Endothelial cell of hepatic sinusoid (primary cell): ENCODE measurements at regions not wholly inside any gene's neighbourhood (a gene's known extent, or its start where the extent isn't known, plus 50 kb on each side); places are given as distances from the start of the nearest gene placed in this dataset.
"Not testable (repeated sequence)": the region's sequence is repeated elsewhere in the genome, so short reads cannot be mapped to it uniquely, and the experiment has no call there.

Source experiments
- in situ Hi-C: cut with HindIII; loops from 2 replicates; pipeline ENCODE4 v1.10.0; 2017; ENCODE audit warnings: low sequenced_read_pairs

DNA sequence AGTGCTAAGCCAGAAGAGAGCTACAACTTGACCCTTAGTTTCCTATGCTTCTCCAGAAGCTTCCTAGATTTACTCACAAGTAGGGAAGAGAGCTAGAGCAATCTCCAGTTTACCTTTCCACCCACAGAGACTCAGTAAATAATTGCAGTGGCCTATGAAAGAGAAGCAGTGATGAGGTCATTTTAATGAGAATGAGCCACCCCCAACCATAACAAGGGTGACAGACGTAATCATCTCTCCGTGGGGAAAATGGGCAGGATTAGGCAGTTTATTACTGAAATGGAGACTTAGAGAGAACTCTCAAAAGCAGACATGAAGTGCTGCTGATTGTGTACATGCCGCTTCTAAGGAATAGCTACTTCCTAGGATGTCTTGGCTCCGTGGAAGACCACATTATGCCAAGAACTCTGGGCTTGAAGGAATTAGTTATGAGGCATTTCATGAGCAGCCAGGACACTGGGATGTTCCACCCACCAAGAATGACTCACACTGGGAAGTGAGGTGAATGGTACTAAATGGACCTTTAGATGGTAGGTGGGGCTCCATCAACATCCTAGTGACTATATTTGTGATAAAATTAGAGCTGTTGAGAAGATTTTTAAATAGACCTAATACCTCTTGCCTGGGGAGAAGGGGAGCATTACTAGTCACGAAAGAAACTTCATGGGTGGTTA lies 160.9 kb downstream of the EDEM1 start:
- in situ Hi-C loops: no loop called here

DNA sequence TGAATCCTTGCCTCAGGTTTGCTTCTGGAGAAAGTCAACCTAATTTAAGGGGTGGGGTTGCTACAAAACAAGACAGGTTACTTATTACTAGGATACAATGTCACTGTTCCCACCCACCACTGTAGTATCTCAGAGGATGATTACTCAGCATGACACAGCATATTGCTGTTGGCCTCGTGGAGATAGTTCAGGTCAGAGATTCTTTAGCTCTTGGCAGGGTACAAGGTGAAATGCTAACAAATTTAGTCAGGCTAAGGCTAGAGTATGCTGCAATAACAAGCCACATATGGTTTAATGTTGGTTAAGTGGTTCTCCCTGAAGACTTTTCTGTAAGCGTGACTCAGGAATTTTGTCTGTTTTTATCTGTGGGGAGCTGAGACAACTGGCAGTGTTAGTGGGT lies 161.8 kb downstream of the EDEM1 start:
- in situ Hi-C loops: no loop called here

DNA sequence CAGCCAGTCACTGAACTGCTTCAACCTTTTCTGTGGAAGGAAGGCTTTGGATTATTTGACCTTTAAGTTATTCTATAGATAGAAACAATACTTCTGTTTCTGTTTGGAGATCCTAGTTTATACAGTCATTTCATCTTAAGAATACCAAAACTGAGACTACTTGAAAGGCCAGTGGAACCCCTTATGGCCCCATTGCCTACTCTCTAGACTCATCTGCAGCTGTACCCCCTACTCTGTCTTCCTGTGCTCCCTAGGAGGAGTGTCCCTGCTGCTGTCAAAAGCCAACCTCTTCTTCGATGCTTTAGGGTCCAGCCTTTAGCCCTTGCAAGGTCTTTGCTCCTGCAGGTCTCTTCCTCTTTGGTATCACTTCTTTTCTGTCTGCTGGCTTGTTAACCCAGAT lies 169.6 kb downstream of the EDEM1 start:
- in situ Hi-C loops: no loop called here

DNA sequence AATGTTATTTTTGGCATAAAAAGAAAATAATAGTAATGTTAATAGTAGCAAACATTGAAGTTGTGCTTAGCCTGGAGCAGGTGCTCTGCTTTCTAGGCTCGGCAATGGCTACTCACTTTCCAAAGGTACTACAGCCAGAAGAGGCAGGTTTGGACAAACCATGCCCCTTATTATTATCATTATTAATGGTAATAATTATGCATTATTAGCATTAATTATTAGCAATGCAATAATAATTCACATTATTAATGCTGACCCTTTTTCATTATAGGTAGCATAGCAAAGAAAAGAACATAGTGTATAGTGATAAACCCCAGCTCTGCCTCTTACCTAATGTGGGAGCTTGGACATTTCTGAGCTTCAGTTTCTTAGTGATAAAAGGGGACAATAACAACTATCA lies 171.4 kb downstream of the EDEM1 start:
- in situ Hi-C loops: no loop called here

DNA sequence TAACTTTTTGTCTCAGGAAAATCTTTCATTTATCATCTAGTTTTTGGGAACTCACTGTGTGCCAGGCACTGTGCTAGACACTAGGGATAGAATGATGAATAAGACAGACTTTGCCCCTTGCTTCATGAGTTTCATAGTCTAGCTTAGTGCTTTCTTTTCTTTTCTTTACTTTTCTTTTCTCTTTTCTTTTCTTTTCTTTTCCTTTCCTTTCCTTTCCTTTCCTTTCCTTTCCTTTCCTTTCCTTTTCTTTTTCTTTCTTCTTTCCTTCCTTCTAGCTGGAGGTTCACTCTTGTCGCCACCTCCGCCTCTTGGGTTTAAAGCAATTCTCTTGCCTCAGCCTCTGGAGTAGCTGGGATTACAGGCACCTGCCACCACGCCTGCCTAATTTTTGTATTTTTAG lies 172.9 kb downstream of the EDEM1 start:
- in situ Hi-C loops: loop anchor here (5.0 kb wide), 1 partner anchor 93 kb away; no protein-coding TSS in a partner anchor

DNA sequence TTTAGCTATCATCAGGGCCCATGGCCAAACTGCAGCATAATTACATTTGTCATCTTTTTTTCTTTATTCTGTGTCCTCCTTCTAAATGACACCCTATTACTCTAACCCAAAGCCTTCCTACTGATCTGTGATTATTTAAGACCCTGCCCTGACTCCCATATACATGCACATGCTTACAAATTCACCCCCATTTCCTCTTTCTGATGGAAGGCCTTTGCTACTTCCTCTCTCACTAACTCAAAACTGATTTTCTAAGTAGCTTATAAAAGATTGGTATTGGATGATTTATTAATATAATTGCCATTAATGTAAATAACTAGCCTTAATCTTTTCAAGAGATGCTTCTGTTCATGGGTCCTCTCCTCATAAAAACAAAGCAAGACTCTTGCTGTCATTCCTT lies 179.2 kb downstream of the EDEM1 start:
- in situ Hi-C loops: no loop called here

DNA sequence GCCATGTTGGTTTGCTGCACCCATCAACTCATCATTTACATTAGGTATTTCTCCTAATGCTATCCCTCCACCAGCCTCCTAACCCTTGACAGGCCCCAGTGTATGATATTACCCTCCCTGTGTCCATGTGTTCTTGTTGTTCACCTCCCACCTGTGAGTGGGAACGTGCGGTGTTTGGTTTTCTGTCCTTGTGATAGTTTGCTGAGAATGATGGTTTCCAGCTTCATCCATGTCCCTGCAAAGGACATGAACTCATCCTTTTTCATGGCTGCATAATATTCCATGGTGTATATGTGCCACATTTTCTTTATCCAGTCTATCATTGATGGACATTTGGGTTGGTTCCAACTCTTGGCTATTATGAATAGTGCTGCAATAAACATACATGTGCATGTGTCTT lies 184.0 kb downstream of the EDEM1 start:
- in situ Hi-C loops: not testable (repeated sequence)

DNA sequence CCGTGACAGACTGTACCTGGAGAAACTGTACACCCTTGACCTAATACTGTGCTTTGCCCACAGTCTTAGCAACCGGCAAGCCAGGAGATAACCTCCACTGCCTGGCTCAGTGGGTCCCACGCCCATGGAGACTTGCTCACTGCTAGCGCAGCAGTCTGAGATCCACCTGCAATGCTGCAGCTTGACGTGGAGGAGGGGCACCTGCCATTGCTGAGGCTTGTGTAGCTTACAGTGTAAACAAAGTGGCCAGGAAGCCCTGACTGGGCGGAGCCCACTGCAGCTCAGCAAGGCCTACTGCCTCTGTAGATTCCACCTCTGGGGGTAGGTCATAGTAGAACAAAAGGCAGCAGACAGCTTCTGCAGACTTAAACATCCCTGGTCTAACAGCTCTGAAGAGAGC lies 189.3 kb downstream of the EDEM1 start:
- in situ Hi-C loops: no loop called here

DNA sequence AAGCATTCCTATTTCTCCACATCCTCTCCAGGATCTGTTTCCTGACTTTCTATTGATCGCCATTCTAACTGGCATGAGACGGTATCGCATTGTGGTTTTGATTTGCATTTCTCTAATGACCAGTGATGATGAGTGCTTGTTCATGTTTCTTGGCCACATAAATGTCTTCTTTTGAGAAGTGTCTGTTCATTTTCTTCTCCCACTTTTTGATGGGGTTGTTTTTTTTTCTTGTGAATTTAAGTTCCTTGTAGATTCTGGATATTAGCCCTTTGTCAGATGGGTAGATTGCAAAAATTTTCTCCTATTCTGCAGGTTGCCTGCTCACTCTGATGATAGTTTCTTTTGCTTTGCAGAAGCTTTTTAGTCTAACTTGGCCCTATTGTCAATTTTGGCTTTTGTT lies 191.8 kb downstream of the EDEM1 start:
- in situ Hi-C loops: not testable (repeated sequence)

DNA sequence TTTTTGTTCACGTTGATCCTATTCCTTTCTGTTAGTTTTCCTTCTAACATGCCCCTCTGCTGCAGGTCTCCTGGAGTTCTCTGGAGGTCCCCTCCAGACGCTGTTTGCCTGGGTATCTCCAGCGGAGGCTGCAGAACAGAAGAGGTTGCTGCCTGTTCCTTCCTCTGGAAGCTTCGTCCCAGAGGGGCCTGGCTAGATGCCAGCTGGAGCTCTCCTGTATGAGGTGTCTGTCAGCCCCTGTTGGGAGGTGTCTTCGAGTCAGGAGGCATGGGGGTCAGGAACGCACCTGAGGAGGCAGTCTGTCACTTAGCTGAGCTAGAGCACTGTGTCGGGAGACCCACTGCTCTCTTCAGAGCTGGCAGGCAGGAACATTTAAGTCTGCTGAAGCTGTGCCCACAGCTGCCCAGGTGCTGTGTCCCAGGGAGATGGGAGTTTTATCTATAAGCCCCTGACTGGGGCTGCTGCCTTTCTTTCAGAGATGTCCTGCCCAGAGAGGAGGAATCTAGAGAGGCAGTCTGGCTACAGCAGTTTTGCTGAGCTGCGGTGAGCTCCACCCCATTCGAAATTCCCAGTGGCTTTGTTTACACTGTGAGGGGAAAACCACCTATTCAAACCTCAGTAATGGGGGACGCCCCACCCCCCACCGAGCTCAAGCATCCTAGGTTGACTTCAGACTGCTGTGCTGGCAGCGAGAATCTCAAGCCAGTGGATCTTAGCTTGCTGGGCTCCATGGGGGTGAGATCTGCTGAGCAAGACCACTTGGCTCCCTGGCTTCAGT lies 196.2 kb downstream of the EDEM1 start:
- in situ Hi-C loops: not testable (repeated sequence)

DNA sequence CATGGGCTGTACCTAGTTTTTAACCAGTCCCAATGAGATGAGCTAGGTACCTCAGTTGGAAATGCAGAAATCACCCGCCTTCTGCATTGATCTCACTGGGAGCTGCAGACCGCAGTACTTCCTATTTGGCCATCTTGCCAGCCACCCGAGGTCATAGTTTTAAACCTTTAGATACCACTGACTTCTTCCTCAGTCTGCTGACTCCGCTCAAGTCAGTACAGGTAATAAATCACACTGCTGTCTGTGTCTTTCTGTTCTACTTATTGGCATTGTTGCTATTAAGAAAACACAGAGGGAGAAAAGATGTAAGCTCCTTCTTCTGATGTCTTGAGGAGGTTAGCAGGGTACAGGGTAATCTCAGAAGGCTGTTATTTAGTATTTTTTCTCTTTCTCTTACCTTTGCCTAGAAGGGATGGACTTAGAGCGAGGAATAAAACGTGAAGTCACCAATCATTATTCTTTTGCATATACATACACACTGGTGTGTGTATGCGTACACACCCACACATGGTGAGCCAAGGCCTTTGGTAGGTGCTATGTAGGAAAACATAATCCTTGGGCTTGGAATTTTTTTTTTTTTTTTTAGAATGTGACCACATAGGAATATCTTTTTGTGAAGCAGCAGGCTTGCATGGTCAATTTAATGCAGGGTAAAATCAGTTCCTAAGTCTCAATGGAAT lies 197.2 kb downstream of the EDEM1 start:
- in situ Hi-C loops: no loop called here

DNA sequence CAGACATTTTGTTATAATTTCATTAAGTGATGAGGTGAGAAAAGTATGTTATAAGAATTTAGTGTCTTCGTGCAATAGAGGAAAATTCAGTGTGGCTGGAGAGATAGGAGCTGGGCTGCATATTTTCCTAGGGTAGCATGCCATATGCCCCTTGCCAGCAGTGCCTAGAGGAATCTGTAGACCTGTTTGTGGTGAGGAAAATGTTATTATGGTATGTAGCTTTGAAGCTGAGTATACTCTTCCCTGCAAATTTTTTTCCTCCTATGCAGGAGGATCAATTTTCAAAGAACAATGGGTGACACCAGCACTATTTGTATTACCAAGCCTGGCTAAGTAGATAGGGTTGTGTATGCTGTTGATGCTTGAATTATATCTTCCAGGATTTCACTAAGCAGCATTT lies 200.6 kb downstream of the EDEM1 start:
- in situ Hi-C loops: no loop called here

DNA sequence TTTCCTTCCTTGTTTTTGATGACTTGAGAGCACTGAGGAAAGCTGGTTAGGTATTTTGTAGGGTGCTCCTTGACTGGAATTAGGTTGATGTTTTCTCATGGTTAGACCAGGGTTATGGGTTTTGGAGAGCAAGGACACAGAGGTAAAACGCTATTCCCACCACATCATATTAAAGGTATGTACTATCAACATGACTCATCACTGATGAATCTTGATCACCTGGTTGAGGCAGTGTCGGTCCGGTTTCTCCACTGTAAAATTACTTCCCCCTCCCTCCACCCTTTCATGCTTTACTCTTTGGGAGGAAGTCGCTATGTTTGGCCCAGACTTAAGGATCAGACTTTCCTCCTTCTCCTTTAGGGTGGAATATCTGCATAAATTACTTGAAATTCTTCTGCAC lies 201.6 kb downstream of the EDEM1 start:
- in situ Hi-C loops: no loop called here

DNA sequence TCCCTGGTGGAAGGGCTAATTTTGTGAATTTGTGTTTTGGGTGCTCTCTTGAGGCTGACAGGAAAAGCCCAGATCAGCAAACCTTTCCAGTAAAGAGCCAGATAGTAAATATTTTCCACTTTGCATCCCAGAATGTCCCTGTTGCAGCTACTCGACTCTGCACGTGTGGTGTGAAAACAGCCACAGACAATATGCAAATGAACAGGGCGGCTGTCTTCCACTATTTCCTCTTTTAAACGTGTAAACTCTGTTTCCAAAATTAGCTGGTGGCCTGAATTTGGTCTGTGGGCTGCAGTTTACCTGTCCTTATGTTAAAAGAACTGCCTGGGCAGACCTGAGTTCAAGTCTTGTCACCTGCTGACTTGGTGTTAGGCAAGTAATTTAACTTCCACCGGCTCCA lies 202.7 kb downstream of the EDEM1 start:
- in situ Hi-C loops: no loop called here

DNA sequence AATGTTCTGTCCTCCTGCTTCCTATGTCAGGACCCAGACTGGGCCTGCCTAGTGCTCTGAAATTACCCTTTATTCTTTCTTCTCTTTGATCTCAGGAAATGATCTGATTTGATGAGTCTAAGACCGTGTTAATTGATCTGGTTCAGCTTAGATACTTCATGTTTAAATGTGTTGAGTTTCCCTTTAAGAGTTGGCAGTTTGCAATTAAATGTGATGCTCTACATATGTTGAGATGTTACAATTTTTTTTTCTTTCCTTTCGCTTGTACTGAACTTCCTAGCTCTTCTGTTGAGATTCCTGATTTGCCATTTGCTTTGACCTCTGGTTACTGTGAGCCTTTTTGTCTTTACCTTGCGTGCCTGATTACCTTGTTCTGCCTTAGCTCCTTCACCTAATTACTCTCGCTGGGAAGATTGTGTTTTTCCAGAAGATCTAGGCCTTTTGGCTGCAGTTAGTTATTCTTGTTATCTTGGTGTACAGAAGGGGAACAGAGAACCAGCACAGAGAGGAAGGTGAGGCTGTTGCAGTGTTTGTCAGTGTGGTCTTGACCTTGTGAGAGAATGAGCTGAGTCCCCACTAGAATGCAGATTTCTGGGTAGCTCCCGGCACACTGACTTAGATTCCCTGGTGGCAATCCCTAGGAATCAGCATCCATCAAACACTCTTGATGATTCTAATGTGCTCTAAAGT lies 203.6 kb downstream of the EDEM1 start:
- in situ Hi-C loops: no loop called here

DNA sequence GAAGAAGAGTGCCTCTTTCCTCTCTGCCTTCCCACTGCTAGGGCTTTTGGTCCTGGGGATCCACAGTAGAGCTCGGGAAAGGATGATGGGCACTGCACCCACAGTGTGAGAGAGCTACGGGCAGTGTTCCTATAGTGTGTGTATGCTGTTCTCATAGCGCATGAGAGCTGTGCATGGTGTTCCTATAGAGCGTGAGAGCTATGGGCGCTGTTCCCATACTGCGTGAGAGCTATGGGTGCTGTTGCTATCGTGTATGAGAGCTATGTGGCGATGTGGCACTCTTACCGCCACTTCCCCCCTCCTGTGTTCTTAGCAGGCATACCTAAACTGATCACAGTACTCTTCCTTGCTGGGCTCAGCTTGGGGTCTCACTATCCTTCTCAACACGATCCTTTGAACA lies 213.5 kb downstream of the EDEM1 start:
- in situ Hi-C loops: no loop called here

DNA sequence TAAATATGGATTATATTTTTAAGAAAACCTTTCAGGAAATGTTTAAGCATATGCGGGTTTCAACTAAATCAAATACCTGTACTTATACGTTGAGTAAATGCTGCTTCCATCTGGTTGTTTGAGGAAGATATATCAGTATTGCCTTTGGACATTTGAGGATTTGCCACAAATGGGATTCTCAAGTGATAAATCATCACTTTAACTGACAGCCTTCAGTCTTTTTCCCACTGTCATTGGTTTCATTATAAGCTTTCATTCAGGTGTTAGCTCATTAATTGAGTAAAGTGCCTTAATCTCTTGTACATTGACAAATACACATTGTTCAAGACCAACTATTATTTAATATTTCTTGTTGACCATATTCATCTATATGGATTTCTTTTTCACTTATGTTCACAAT lies 217.2 kb downstream of the EDEM1 start:
- in situ Hi-C loops: no loop called here

DNA sequence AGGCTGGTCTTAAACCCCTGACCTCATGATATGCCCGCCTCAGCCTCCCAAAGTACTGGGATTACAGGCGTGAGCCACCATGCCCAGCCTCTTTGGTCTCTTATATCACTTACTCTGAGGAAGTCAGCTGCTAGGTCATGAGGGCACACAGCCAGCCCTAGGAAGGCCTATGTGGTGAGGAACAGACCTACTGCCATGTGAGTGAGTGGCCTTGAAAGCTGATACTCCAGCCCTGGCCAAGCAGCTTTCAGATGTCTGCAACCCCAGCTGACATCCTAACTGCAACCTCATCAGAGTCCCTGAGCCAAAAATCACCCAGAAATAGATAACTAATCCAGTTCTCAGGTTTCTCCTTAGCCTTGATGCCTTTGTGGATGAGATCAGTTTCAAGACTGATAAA lies 224.3 kb downstream of the EDEM1 start:
- in situ Hi-C loops: no loop called here

DNA sequence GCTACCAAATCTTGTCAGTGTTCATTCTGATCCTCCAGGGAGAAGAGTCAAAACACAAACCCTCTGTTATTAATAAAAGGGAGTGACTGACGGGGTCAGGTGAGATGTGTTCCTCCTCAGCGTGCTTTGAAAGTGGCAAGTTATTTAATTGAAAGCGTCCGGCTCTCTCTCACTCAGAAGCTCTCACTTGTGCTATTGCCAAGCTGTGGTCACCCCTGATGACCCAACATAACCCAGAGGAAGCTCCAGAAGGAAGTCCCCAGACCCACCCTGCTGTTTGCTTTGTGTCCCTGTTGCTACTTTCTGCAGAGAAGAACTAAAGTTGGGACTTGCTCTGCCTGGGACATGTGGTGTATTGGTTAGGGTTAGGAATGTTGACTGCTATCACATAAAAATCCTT lies 235.6 kb downstream of the EDEM1 start:
- in situ Hi-C loops: no loop called here

DNA sequence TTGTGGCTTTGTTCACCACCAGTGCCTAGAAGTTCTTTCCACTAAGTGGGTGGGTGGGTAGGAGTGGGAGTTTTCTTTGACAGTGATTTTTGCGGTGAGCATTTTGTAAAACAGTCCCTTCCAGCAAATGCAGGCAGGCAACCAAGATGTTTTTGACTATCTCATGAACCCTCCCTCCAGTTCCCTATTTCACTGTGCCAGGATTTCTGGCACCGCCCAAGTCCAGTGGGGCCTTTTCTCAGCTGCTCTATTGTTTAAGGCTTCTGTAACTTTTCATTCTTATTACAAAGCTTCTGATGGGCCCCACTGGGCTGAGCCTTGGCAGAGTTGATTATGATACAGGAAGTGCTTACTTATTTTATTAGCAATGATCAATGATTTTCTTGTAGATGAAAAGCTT lies 236.0 kb downstream of the EDEM1 start:
- in situ Hi-C loops: no loop called here

DNA sequence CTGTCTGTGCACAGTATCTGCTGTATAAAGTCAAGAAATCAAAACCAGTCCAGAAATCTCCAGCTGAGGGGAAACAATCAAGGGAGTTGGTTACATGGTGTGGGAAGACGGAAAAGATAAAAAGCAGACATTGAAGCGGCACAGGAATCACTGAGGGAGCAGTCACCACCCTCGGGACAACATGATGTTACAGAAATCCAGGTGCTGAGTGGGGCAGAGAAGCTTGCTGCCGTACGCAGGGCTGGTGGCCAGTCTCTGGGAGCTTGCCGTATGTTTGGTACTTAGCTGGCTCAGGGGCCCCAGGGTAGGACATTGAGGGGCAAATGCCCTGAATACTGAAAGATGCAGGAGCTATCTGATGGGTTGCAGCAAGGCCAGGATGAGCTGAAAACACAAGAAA lies 237.9 kb downstream of the EDEM1 start:
- in situ Hi-C loops: no loop called here
